ENCODE measurements at regions not wholly inside any gene's neighbourhood (a gene's known extent, or its start where the extent isn't known, plus 50 kb on each side); places are given as distances from the start of the nearest gene placed in this dataset.
A peak's percentile ranks its signal among the peaks of the same experiment; 100 is the strongest.

GRCh38 chr13:72246396-72246795, 379.4 kb upstream of the DACH1 start:
- Mint-ChIP-seq H3K27me3 (ENCODE audit: unreplicated experiment) (no peaks in the 10 kb centered on the region), H3K9me3 (ENCODE audit: unreplicated experiment) (no peaks in the 10 kb centered on the region), H3K36me3 (ENCODE audit: unreplicated experiment) (no peaks in the 10 kb centered on the region), H3K4me1 (ENCODE audit: unreplicated experiment) (peaks cover 6% of the 10 kb centered on the region), H3K4me3 (ENCODE audit: unreplicated experiment) (no peak overlapping the region), H3K27ac (ENCODE audit: unreplicated experiment) (no peak overlapping the region)
- no peak for DNase-seq (ENCODE audit: extremely low spot score, unreplicated experiment)
- TF ChIP-seq, protein P1, sequence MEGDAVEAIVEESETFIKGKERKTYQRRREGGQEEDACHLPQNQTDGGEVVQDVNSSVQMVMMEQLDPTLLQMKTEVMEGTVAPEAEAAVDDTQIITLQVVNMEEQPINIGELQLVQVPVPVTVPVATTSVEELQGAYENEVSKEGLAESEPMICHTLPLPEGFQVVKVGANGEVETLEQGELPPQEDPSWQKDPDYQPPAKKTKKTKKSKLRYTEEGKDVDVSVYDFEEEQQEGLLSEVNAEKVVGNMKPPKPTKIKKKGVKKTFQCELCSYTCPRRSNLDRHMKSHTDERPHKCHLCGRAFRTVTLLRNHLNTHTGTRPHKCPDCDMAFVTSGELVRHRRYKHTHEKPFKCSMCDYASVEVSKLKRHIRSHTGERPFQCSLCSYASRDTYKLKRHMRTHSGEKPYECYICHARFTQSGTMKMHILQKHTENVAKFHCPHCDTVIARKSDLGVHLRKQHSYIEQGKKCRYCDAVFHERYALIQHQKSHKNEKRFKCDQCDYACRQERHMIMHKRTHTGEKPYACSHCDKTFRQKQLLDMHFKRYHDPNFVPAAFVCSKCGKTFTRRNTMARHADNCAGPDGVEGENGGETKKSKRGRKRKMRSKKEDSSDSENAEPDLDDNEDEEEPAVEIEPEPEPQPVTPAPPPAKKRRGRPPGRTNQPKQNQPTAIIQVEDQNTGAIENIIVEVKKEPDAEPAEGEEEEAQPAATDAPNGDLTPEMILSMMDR (IDR thresholded peaks at IDR 0.05): no peak

DNA sequence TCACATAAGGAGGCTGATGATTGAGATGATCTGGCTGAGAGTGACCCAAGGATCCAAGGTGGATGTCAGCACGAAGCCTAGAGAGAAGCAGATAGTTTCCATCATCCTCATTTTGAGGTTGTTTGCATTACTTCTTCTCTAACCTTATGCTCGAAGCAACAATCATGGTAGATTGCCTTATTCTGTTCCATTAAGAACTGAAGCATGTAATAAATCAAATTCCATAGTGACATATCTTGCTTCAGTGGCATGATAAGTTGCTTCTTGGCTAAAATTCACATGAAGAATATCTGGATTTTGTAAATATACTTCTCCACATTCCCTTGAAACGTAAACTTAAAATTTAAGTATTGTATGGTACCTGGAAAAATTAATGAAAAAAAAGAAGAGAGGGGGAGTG, 377.8 kb upstream of the DACH1 start:
- Mint-ChIP-seq H3K27me3 (ENCODE audit: unreplicated experiment) (no peaks in the 10 kb centered on the region), H3K4me3 (ENCODE audit: unreplicated experiment) (no peak overlapping the region), H3K36me3 (ENCODE audit: unreplicated experiment) (no peaks in the 10 kb centered on the region), H3K9me3 (ENCODE audit: unreplicated experiment) (no peaks in the 10 kb centered on the region), H3K27ac (ENCODE audit: unreplicated experiment) (no peak overlapping the region), H3K4me1 (ENCODE audit: unreplicated experiment) (peaks cover 6% of the 10 kb centered on the region)
- TF ChIP-seq, protein P1 (IDR thresholded peaks at IDR 0.05): no peak
- DNase-seq (ENCODE audit: extremely low spot score, unreplicated experiment): no peak

DNA sequence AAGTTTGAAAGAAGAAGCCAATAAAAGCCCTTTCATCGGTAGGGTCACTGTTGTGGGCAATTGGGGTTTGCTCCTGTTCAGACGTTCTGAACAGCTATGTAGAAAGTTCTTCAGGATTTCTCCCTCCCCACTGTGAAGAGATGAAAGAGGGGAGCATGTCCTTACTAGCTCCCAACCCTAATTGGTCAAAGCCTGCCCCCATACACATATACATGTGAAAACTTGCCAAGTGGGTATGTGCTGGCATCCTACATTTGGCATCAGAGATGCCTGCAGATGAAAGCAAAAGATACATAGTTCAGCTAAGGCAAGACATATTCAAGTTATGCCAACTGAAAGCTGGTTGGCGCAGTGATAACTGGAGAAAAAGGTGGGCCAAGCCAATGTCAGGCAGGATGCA, 363.1 kb upstream of the DACH1 start:
- H3K36me3 Mint-ChIP-seq (ENCODE audit: unreplicated experiment): no peaks in the 10 kb centered on the region
- peaks cover 6% of the 10 kb centered on the region for H3K27me3 Mint-ChIP-seq (ENCODE audit: unreplicated experiment)
- no peak overlapping the region for H3K27ac Mint-ChIP-seq (ENCODE audit: unreplicated experiment)
- H3K4me3 Mint-ChIP-seq (ENCODE audit: unreplicated experiment): no peak overlapping the region
- no peaks in the 10 kb centered on the region for H3K9me3 Mint-ChIP-seq (ENCODE audit: unreplicated experiment)
- DNase-seq (ENCODE audit: extremely low spot score, unreplicated experiment): no peak
- H3K4me1 Mint-ChIP-seq (ENCODE audit: unreplicated experiment): no peaks in the 10 kb centered on the region
- TF ChIP-seq, protein P1 (IDR thresholded peaks at IDR 0.05): no peak

GRCh38 chr13:72229067-72229466, 362.1 kb upstream of the DACH1 start:
- Mint-ChIP-seq H3K4me1 (ENCODE audit: unreplicated experiment) (no peaks in the 10 kb centered on the region), H3K27me3 (ENCODE audit: unreplicated experiment) (peaks cover 6% of the 10 kb centered on the region), H3K36me3 (ENCODE audit: unreplicated experiment) (no peaks in the 10 kb centered on the region), H3K4me3 (ENCODE audit: unreplicated experiment) (no peak overlapping the region), H3K27ac (ENCODE audit: unreplicated experiment) (no peak overlapping the region), H3K9me3 (ENCODE audit: unreplicated experiment) (no peaks in the 10 kb centered on the region)
- TF ChIP-seq, protein P1 (IDR thresholded peaks at IDR 0.05): no peak
- DNase-seq (ENCODE audit: extremely low spot score, unreplicated experiment): no peak

- Mint-ChIP-seq H3K27me3 (ENCODE audit: unreplicated experiment) (peaks cover 22% of the 10 kb centered on the region), H3K4me3 (ENCODE audit: unreplicated experiment) (no peak overlapping the region), H3K27ac (ENCODE audit: unreplicated experiment) (no peak overlapping the region), H3K9me3 (ENCODE audit: unreplicated experiment) (no peaks in the 10 kb centered on the region), H3K4me1 (ENCODE audit: unreplicated experiment) (no peaks in the 10 kb centered on the region), H3K36me3 (ENCODE audit: unreplicated experiment) (no peaks in the 10 kb centered on the region)
- TF ChIP-seq, protein P1 (IDR thresholded peaks at IDR 0.05): peak; percentile 52
- no peak for DNase-seq (ENCODE audit: extremely low spot score, unreplicated experiment)
Measured at GRCh38 chr13:72221276-72221962, 354.4 kb upstream of the DACH1 start.

Measured in osteocyte (in vitro differentiated cells).